DOHH2 (cell line): ENCODE measurements at regions not wholly inside any gene's neighbourhood (a gene's known extent, or its start where the extent isn't known, plus 50 kb on each side); places are given as distances from the start of the nearest gene placed in this dataset.
"Not testable (repeated sequence)": the region's sequence is repeated elsewhere in the genome, so short reads cannot be mapped to it uniquely, and the experiment has no call there.

Source experiments
- EZH2phosphoT487 ChIP-seq: fragments of 200-600 bp; sonication (generic); IDR thresholded peaks from 2 replicates; pipeline ENCODE4 v1.6.1; 2017; ENCODE audit warnings: borderline replicate concordance, mild to moderate bottlenecking, antibody characterized with exemption, low read length, moderate library complexity, mixed read lengths
- TF ChIP-seq, protein P1 (sequence below): fragments of 200-600 bp; sonication (generic); IDR thresholded peaks from one replicate; pipeline ENCODE4 v1.5.1; 2014; ENCODE audit warnings: antibody characterized with exemption, mild to moderate bottlenecking, low read depth, low read length; ENCODE audit not compliant: poor library complexity, severe bottlenecking

GRCh38 chr14:19345298-19345911 is 88.7 kb downstream of the POTEG start:
- TF ChIP-seq, protein P1, sequence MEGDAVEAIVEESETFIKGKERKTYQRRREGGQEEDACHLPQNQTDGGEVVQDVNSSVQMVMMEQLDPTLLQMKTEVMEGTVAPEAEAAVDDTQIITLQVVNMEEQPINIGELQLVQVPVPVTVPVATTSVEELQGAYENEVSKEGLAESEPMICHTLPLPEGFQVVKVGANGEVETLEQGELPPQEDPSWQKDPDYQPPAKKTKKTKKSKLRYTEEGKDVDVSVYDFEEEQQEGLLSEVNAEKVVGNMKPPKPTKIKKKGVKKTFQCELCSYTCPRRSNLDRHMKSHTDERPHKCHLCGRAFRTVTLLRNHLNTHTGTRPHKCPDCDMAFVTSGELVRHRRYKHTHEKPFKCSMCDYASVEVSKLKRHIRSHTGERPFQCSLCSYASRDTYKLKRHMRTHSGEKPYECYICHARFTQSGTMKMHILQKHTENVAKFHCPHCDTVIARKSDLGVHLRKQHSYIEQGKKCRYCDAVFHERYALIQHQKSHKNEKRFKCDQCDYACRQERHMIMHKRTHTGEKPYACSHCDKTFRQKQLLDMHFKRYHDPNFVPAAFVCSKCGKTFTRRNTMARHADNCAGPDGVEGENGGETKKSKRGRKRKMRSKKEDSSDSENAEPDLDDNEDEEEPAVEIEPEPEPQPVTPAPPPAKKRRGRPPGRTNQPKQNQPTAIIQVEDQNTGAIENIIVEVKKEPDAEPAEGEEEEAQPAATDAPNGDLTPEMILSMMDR: not testable (repeated sequence)
- not testable (repeated sequence) for TF ChIP-seq EZH2phosphoT487
